NOMO-1 treated with dmso at 0.1 percent for 144 hours (cell line): ENCODE measurements at regions not wholly inside any gene's neighbourhood (a gene's known extent, or its start where the extent isn't known, plus 50 kb on each side); places are given as distances from the start of the nearest gene placed in this dataset.
A peak's percentile ranks its signal among the peaks of the same experiment; 100 is the strongest.
"Not testable (repeated sequence)": the region's sequence is repeated elsewhere in the genome, so short reads cannot be mapped to it uniquely, and the experiment has no call there.

Source experiments
- DNase-seq: peaks from one replicate; lab custom pipeline; 2025; ENCODE audit not compliant: unreplicated experiment; lab: John Stamatoyannopoulos, UW

GRCh38 chr17:30731210-30732132, 93.0 kb downstream of the CRLF3 start:
- peak; percentile 47 for DNase-seq

DNA sequence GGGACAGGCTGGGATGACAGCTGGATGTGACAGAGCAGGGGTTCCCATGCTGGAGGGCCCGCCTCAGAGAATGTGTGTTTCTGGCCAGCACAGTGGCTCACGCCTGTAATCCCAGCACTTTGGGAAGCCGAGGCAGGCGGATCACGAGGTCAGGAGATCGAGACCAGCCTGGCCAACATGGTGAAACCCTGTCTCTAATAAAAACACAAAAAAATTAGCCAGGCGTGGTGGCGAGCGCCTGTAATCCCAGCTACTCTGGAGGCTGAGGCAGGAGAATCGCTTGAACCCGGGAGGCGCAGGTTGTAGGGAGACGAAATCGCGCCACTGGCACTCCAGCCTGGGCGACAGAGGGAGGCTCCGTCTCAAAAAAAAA, 93.7 kb downstream of the CRLF3 start:
- DNase-seq = not testable (repeated sequence)

DNA sequence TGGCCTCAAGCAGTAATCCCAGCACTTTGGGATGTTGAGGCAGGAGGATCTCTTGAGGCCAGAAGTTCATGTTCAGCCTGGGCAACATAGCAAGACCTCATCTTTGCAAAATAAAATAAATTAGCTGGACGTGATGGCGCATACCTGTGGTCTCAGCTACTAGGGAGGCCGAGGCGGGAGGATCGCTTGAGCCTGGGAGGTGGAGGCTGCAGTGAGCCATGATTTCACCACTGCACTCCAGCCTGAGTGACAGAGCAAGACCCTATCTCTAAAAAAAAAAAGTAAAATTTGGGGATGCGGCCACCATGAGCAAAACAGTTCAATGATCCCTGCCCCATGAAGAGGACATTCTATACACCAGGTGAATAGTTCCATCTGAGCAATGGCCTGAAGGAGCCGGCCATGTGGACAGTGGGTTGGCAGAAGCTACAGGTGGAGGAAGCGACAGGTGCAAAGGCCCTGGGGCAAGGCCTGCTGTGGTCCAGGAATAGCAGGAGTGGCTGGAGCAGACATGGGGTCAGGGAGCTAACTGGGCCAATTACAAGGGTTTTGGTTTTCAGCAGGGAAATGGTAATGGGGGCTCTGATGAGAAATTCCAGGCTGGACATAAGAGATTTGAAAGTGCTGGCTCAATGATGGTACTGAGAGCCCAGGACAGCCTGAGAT, 94.2 kb downstream of the CRLF3 start:
- not testable (repeated sequence) for DNase-seq

DNA sequence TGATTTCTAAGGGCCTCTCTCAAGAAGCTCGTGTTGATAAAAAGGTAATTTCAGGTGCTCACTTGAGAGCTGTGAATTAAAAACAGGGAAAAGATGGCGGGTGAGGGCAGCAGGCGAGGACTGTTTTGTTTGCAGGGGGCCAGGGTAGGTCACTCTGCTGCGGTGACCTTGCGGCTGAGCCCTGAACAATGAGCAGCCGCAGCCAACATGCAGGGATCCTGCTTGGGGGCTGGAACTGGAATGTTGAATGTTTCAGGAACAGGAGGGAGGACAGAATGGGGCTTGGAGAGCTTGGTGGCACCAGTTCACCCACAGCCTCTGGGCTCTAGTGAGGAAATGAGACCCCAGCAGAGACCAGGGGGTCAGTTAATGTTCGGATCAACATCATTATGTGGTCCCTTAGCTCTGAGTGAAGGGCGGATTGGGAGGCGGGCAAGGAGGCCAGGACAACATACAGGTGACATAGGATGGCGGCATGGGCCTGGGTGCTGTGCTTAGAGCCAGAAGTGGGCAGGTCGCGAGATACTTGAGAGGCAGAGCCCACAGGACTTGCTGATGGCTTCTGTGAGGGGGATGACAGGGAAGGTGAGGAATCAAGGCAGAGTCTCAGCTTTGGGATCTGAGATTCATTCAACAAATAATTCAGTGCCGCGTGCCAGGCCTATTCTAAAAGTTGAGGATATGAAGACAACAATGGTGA, 94.9 kb downstream of the CRLF3 start:
- not testable (repeated sequence) for DNase-seq

GRCh38 chr17:30727517-30727916, 97.0 kb downstream of the CRLF3 start:
- not testable (repeated sequence) for DNase-seq

DNA sequence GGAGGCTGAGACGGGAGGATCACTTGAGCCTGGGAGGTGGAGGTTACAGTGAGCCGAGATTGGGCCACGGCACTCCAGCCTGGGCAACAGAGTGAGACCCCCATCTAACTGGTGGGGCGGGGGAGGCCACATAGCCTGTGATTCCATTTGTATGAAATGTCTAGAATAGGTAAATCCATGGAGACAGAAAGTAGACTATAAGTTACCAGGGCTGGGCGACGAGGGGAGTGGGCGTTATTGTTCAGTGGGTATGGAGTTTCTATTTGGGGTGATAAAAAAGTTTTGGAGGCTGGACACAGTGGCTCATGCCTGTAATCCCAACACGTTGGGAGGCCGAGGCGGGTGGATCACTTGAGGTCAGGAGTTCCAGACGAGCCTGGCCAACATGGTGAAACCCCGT, 97.8 kb downstream of the CRLF3 start:
- not testable (repeated sequence) for DNase-seq

GRCh38 chr17:30726310-30726709, 98.2 kb downstream of the CRLF3 start:
- DNase-seq = not testable (repeated sequence)

DNA sequence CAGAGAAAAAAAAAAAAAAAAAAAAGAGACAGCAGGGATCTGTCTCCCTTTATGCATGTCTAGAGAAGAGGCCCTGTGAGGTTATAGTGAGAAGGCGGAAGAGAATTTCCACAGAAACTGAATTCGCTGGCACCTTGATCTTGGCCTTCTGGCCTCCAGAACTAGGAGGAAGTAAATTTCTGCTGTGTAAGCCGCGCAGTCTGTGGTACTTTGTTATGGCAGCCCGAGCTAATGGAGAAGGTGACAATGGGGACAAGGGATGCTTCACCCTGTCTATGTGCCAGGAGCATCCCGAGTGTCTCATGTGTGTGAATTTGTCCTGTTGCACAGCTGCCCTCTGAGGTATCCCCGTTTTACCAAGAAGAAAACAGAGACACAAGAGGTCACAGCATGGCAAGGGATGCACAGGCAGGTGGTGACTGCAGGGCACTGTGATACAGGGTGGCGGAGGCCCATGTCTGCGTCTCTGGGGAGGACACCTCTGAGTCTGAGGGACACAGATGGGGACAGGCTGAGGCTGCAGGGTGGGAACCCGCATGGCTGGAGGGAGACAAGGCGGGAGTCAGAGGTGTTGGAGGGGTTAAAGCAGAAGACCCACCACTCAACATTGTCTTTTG, 100.3 kb downstream of the CRLF3 start:
- DNase-seq = peak; percentile 45

DNA sequence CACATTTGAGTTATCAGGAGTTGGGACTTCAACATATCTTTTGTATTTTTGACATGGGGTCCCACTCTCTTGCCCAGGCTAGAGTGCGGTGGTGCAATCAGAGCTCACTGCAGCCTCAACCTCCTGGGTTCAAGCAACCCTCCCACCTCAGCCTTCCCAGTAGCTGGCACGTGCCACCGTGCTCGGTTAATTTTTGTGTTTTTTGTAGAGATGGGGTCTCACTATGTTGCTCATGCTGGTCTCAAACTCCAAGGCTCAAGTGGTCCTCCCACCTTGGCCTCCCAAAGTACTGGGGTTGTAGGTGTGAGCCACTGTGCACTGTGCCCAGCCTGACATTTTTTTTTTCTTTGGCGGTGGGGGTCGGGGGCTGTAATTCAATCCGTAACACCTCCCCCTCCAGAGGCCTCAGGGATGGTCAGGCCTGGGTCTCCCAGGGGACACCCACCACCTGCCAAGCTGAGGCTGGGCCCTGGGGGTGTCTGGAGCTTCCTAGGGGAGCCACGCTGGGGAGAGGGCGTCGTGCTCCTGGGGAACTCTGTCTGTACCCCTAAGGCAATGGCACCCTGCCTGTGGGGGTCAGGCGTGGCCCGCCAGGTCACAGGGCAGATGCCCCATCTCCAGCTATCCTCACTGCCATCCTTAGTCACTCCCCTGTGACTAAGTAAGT, 102.2 kb downstream of the CRLF3 start:
- not testable (repeated sequence) for DNase-seq

- DNase-seq = not testable (repeated sequence)
These were observed 103.5 kb downstream of the CRLF3 start for GRCh38 chr17:30720971-30721370.

GRCh38 chr17:30720013-30720471, 104.5 kb downstream of the CRLF3 start:
- DNase-seq = no peak

GRCh38 chr17:30719131-30719973, 105.1 kb downstream of the CRLF3 start:
- DNase-seq = not testable (repeated sequence)

GRCh38 chr17:30718691-30719090, 105.8 kb downstream of the CRLF3 start:
- not testable (repeated sequence) for DNase-seq

DNA sequence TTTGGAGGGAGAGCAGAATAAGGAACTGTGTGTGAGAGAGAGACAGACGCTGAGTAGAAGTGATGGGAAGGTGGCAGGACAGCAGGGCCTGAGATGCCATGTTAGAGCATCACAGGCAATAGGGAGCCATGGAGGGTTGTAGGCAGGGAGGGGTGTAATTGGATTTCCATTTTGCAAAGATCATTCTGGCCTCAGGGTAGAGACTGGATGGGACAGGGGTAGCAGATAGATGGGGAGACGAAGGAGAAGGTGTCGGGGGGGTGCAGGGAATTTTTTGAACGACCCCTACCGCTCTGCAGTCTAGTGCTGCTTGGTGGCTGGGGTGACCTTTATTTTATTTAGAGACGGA, 106.4 kb downstream of the CRLF3 start:
- DNase-seq = not testable (repeated sequence)

- no peak for DNase-seq
These were observed 107.0 kb downstream of the CRLF3 start for GRCh38 chr17:30717291-30718098.

GRCh38 chr17:30716461-30717290, 107.8 kb downstream of the CRLF3 start:
- no peak for DNase-seq

DNA sequence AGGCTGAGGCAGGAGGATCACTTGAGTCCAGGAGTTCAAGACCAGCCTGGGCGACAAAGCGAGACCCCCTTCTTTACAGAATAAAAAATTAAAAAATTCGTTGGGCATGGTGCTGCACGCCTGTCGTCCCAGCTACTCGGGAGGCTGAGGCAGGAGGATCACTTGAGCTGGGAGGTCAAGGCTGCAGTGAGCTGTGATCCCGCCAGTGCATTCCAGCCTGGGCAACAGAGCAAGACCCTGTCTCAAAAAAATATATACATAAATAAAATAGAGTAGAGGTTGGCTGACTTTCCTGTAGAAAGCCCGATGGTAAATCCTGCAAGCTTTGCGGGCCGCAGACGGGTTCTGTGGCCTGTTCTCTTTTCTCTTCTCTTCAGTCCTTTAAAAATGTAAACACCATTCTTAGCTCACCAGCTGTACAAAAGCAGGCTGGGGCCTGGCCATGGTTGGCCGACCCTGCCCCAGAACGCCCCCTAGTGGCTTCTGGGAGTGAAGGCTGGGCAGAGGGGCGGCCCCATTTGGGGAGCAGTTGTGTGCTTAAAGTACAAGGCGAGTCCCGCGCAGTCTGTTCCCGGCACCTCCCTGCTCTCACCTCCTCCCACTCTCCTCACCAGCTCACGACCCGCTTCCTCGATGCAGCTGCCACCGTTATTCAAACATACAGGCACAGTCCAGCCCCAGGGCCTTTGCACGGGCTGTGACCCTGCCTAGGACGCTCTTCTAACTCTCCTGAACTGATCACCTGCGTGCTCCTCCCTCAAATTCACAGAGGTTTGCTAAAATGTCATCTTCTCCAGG, 109.5 kb downstream of the CRLF3 start:
- not testable (repeated sequence) for DNase-seq
